ENCODE measurements at regions not wholly inside any gene's neighbourhood (a gene's known extent, or its start where the extent isn't known, plus 50 kb on each side); places are given as distances from the start of the nearest gene placed in this dataset.

DNA sequence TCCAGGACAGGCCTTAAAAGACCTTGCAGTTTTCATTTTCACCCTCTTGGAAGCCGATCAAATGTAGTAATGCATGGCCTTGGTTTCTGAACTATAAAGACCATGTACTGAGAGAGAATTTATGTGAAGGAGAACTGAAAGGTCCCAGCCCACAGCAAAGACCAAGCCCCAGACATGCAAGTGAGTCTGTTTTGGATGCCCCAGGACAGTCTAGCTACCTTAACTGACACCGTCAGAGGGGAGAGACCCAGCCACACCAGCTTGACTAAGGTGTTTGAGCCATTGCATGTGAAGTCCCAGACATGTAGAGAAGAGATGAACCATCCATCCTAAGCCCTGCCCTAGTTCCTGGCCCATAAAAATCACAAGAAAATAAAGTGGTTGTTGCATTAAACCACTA lies 316.8 kb upstream of the GATB start:
- no peak for DNase-seq
- H2AFZ ChIP-seq: no peak overlapping the region
- no peaks in the 10 kb centered on the region for H4K20me1 ChIP-seq (ENCODE audit: insufficient read depth)
- no peak overlapping the region for H3K27ac ChIP-seq
- H3K27me3 ChIP-seq (replicated peaks; ENCODE audit: insufficient read depth): no peaks in the 10 kb centered on the region
- H3K9ac ChIP-seq: no peak overlapping the region
- TF ChIP-seq EZH2 (IDR thresholded peaks at IDR 0.05; ENCODE audit: insufficient read depth, poor library complexity, severe bottlenecking) (no peak), EZH2phosphoT487 (IDR thresholded peaks at IDR 0.05; ENCODE audit: insufficient read depth, low read depth) (no peak)
- no peaks in the 10 kb centered on the region for H3F3A ChIP-seq (ENCODE audit: insufficient read depth)
- H3K4me1 ChIP-seq (ENCODE audit: insufficient read depth): peaks cover 10% of the 10 kb centered on the region; the same call in 1 of the 2 replicates
- H3K79me2 ChIP-seq (ENCODE audit: insufficient read depth): no peaks in the 10 kb centered on the region
- in situ Hi-C loops (cut with MboI): no loop called here
- WGBS, 2 experiments (ENCODE audit: low coverage in 1 of 2, low lambda C conversion rate in 2 of 2, missing lambda C conversion rate in 2 of 2): 94 to 97% methylated on average over 2 of the region's 2 CpGs
- H3K4me2 ChIP-seq (ENCODE audit: unreplicated experiment): no peak overlapping the region
- no peaks in the 10 kb centered on the region for H3K9me3 ChIP-seq (ENCODE audit: low read depth)
- no peaks in the 10 kb centered on the region for H3K9me2 ChIP-seq (ENCODE audit: insufficient read depth)
- H3K4me3 ChIP-seq: no peak overlapping the region
- no peaks in the 10 kb centered on the region for H3K36me3 ChIP-seq (ENCODE audit: low read depth)

DNA sequence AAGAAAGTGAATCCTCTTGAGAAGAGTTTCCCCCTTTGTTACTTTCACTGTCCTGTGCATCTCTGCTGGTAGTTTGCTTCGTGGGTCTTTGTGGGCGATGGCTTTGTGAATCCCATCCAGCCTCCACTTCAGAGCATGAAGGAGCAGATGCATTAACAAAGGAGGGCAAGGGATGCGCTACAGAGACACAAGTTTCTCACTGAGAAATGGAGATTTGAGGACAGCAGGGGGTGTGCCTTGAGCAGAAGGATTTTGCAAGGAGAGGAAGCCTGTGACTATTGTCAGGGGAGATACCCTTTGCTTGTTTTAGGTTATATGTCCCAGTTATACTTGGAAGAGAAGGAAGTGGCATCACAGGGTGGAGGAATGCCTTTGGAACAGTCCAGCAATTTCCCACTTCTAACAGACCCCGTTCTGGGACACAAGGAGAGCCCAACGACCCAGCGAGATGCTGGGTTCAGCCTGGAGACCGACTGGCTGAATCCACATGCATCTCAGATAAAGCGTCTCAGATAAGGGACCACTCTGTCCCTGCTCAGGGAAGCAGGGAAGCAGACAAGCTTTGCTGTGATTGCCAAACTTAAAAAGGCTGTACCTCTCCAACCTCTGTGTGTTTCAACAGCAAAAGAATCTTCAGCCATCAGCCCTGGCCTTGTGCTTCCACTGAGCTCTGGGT lies 314.6 kb upstream of the GATB start:
- Histone ChIP-seq H3K4me1 (ENCODE audit: insufficient read depth) (peaks cover 16% of the 10 kb centered on the region; the same call in 1 of the 2 replicates), H3K79me2 (ENCODE audit: insufficient read depth) (no peaks in the 10 kb centered on the region), H3K9me3 (ENCODE audit: low read depth) (no peaks in the 10 kb centered on the region), H3K9me2 (ENCODE audit: insufficient read depth) (no peaks in the 10 kb centered on the region), H3K27ac (no peak overlapping the region), H2AFZ (no peak overlapping the region), H3F3A (ENCODE audit: insufficient read depth) (no peaks in the 10 kb centered on the region), H3K27me3 (replicated peaks; ENCODE audit: insufficient read depth) (no peaks in the 10 kb centered on the region), H3K9ac (no peak overlapping the region), H3K4me2 (ENCODE audit: unreplicated experiment) (no peak overlapping the region), H4K20me1 (ENCODE audit: insufficient read depth) (no peaks in the 10 kb centered on the region), H3K36me3 (ENCODE audit: low read depth) (no peaks in the 10 kb centered on the region), H3K4me3 (no peak overlapping the region)
- 86 to 88% methylated on average over 8 of the region's 8 CpGs for WGBS, 2 experiments (ENCODE audit: low coverage in 1 of 2, low lambda C conversion rate in 2 of 2, missing lambda C conversion rate in 2 of 2)
- no peak for DNase-seq
- in situ Hi-C loops (cut with MboI): no loop called here
- TF ChIP-seq EZH2phosphoT487 (IDR thresholded peaks at IDR 0.05; ENCODE audit: insufficient read depth, low read depth) (no peak), EZH2 (IDR thresholded peaks at IDR 0.05; ENCODE audit: insufficient read depth, poor library complexity, severe bottlenecking) (no peak)

DNA sequence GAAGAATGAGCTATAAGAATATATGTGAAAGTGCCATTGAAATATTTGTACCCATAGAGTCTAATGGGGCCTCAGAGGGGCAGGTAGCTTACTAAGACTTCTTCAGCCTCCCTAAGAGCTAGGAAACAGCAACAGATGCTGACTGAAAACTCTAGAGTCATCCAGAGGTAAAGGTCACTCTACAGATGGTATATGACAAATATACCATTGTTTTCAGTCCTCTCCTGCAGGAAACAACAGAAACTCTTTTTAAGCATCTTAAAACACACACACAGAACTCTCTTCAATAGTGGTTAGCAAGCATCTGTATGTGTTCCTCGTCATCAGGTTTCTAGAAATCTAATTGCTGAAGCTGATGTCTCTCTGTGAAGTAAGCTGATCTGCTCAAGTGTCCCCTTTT lies 313.8 kb upstream of the GATB start:
- H3K4me2 ChIP-seq (ENCODE audit: unreplicated experiment): no peak overlapping the region
- no peaks in the 10 kb centered on the region for H3F3A ChIP-seq (ENCODE audit: insufficient read depth)
- H3K9ac ChIP-seq: no peak overlapping the region
- H3K4me3 ChIP-seq: no peak overlapping the region
- H2AFZ ChIP-seq: no peak overlapping the region
- H3K9me3 ChIP-seq (ENCODE audit: low read depth): no peaks in the 10 kb centered on the region
- WGBS, 2 experiments (ENCODE audit: low coverage in 1 of 2, low lambda C conversion rate in 2 of 2, missing lambda C conversion rate in 2 of 2): 78 to 82% methylated on average over 1 of the region's 1 CpG
- TF ChIP-seq EZH2phosphoT487 (IDR thresholded peaks at IDR 0.05; ENCODE audit: insufficient read depth, low read depth) (no peak), EZH2 (IDR thresholded peaks at IDR 0.05; ENCODE audit: insufficient read depth, poor library complexity, severe bottlenecking) (no peak)
- no peaks in the 10 kb centered on the region for H3K79me2 ChIP-seq (ENCODE audit: insufficient read depth)
- no peak for DNase-seq
- in situ Hi-C loops (cut with MboI): no loop called here
- no peaks in the 10 kb centered on the region for H3K36me3 ChIP-seq (ENCODE audit: low read depth)
- H3K4me1 ChIP-seq (ENCODE audit: insufficient read depth): peaks cover 16% of the 10 kb centered on the region; the same call in 1 of the 2 replicates
- no peaks in the 10 kb centered on the region for H4K20me1 ChIP-seq (ENCODE audit: insufficient read depth)
- H3K27me3 ChIP-seq (replicated peaks; ENCODE audit: insufficient read depth): no peaks in the 10 kb centered on the region
- no peaks in the 10 kb centered on the region for H3K9me2 ChIP-seq (ENCODE audit: insufficient read depth)
- no peak overlapping the region for H3K27ac ChIP-seq

DNA sequence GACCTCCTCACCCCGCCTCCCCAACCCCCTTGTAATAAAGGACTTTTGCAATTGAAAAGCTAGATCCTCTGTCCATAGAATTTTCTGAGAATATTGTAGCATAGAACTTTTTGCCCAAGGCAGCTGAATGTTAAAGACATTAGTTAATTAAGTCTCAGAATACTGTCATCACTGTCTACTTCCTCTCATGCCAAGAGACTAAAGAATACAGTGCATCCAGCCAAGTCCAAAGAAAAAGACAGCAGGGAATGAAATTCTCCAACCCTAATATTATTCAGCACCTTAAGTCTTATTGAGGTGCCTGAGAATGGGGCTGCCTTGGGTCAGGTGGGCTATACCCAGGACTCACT lies 313.3 kb upstream of the GATB start:
- no peak overlapping the region for H3K9ac ChIP-seq
- H3K4me3 ChIP-seq: no peak overlapping the region
- H2AFZ ChIP-seq: no peak overlapping the region
- H3K4me1 ChIP-seq (ENCODE audit: insufficient read depth): peaks cover 16% of the 10 kb centered on the region; the same call in 1 of the 2 replicates
- no peak overlapping the region for H3K4me2 ChIP-seq (ENCODE audit: unreplicated experiment)
- WGBS, 2 experiments (ENCODE audit: low coverage in 1 of 2, low lambda C conversion rate in 2 of 2, missing lambda C conversion rate in 2 of 2): 25 to 68% methylated on average over 1 of the region's 1 CpG
- H3K79me2 ChIP-seq (ENCODE audit: insufficient read depth): no peaks in the 10 kb centered on the region
- H3K27ac ChIP-seq: no peak overlapping the region
- TF ChIP-seq EZH2phosphoT487 (IDR thresholded peaks at IDR 0.05; ENCODE audit: insufficient read depth, low read depth) (no peak), EZH2 (IDR thresholded peaks at IDR 0.05; ENCODE audit: insufficient read depth, poor library complexity, severe bottlenecking) (no peak)
- no peaks in the 10 kb centered on the region for H3K27me3 ChIP-seq (replicated peaks; ENCODE audit: insufficient read depth)
- in situ Hi-C loops (cut with MboI): no loop called here
- no peak for DNase-seq
- H4K20me1 ChIP-seq (ENCODE audit: insufficient read depth): no peaks in the 10 kb centered on the region
- H3K9me3 ChIP-seq (ENCODE audit: low read depth): no peaks in the 10 kb centered on the region
- no peaks in the 10 kb centered on the region for H3K9me2 ChIP-seq (ENCODE audit: insufficient read depth)
- H3K36me3 ChIP-seq (ENCODE audit: low read depth): no peaks in the 10 kb centered on the region
- H3F3A ChIP-seq (ENCODE audit: insufficient read depth): no peaks in the 10 kb centered on the region

Data from GM23248 (cell line).